Panc1 (cell line): ENCODE measurements at regions not wholly inside any gene's neighbourhood (a gene's known extent, or its start where the extent isn't known, plus 50 kb on each side); places are given as distances from the start of the nearest gene placed in this dataset.

ENCODE experiments used
- ATAC-seq: fragments of 200-7000 bp; cut with Tn5 transposase; 2 replicates; pipeline ENCODE4 v1.9.1; 2020; ENCODE audit warnings: mild to moderate bottlenecking, moderate library complexity
- BruUV-seq: library from RNA; stranded (reverse); fragments of 400-500 nt; replicated peaks from 2 replicates; lab custom pipeline; 2021; lab: Mats Ljungman, UMichigan
- CTCF ChIA-PET: fragments of 300-600 bp; sonication (Branson Sonifier 250); formaldehyde crosslinking; loops from one replicate; lab custom pipeline; 2022; ENCODE audit warnings: antibody characterized with exemption; lab: Charles Lee
- POLR2A ChIA-PET: fragments of 300-600 bp; sonication (Branson Sonifier 250); formaldehyde crosslinking; loops from one replicate; lab custom pipeline; 2022; ENCODE audit warnings: antibody characterized with exemption; lab: Charles Lee
- DNase-seq: peaks from one replicate; pipeline ENCODE4 v3.0.0-alpha.2; 2010; ENCODE audit warnings: low read depth, low spot score
- H3K27ac ChIP-seq: 2 replicates; pipeline ENCODE4 v1.5.1; 2011; ENCODE audit warnings: mild to moderate bottlenecking, low read length, inconsistent platforms
- H3K27me3 ChIP-seq: fragments of 200-500 bp; sonication (Bioruptor generic); 2 replicates; pipeline ENCODE4 v1.6.0; 2014; ENCODE audit warnings: low read length, inconsistent platforms; ENCODE audit not compliant: control insufficient read depth, insufficient read depth
- H3K36me3 ChIP-seq: fragments of 200-500 bp; sonication (Bioruptor generic); 2 replicates; pipeline ENCODE4 v1.5.1; 2014; ENCODE audit warnings: inconsistent platforms, mild to moderate bottlenecking, low read length, moderate library complexity; ENCODE audit not compliant: control insufficient read depth, insufficient read depth
- H3K4me1 ChIP-seq: 2 replicates; pipeline ENCODE4 v1.5.1; 2011; ENCODE audit warnings: inconsistent platforms, mild to moderate bottlenecking, low read length, moderate library complexity; ENCODE audit not compliant: control insufficient read depth, insufficient read depth
- H3K4me3 ChIP-seq, 2 experiments: 2 replicates each; pipeline ENCODE4 v1.5.1; 2011 to 2012; ENCODE audit warnings: low read depth in 2 of 2, low read length in 2 of 2, mild to moderate bottlenecking in 2 of 2, inconsistent platforms in 1 of 2, moderate library complexity in 1 of 2
- H3K9me3 ChIP-seq: fragments of 200-500 bp; sonication (Bioruptor generic); 2 replicates; pipeline ENCODE4 v1.5.1; 2014; ENCODE audit warnings: low read depth, mild to moderate bottlenecking, inconsistent platforms, low read length, moderate library complexity; ENCODE audit not compliant: control insufficient read depth, insufficient read depth
- POLR2AphosphoS5 ChIP-seq: IDR thresholded peaks from 2 replicates; pipeline ENCODE4 v1.6.1; 2012; ENCODE audit warnings: mild to moderate bottlenecking, low read depth, low read length, moderate library complexity
- SIN3A ChIP-seq: IDR thresholded peaks from 2 replicates; pipeline ENCODE4 v1.6.1; 2012; ENCODE audit warnings: low read depth, mild to moderate bottlenecking, low read length, moderate library complexity, borderline replicate concordance; ENCODE audit not compliant: insufficient read depth
- TCF7L2 ChIP-seq: IDR thresholded peaks from 2 replicates; pipeline ENCODE4 v1.6.1; 2011; ENCODE audit warnings: mild to moderate bottlenecking, low read depth, low read length, inconsistent platforms
- in situ Hi-C: cut with HindIII; loops from 2 replicates; pipeline ENCODE4 v1.10.0; 2016; ENCODE audit warnings: low sequenced_read_pairs, low pct_unique_long_range_greater_than_20kb
- intact Hi-C: fragments of 100-400 bp; cut with micrococcal nuclease; formaldehyde crosslinking; loops from one replicate; pipeline ENCODE4 v1.10.0; 2022; ENCODE audit not compliant: unreplicated experiment
- TF ChIP-seq, protein P1 (sequence below): fragments of 450-650 bp; IDR thresholded peaks from 2 replicates; pipeline ENCODE4 v1.5.1; 2017; ENCODE audit warnings: mild to moderate bottlenecking
- TF ChIP-seq, protein P2 (sequence below), 2 experiments: IDR thresholded peaks; 2 replicates each; pipeline ENCODE4 v1.6.1; 2011 to 2012; ENCODE audit warnings: low read depth in 2 of 2, control low read depth in 1 of 2, low read length in 1 of 2, mild to moderate bottlenecking in 1 of 2, moderate library complexity in 1 of 2; ENCODE audit not compliant: insufficient read depth in 1 of 2

DNA sequence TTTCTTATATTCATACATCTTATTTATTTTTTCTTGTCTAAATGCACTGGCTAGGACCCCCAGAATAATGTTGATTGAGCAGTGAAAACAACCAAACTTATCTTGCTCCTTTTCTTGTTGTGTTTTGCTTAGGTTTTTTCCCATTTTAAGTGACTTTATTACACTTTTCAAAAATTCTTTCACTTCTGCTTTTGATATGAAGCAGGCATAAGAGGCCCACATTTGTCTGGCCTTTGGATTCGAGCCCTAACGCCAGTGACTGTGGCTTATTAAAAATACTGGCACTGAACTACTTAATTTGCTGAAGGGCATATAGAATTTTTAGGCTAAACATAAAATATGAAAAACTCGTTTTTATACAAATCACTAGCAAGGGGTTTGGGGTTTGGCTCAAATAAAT lies 197.0 kb downstream of the ASB9 start:
- Histone ChIP-seq H3K4me1 (no peaks in the 10 kb centered on the region), H3K27me3 (no peaks in the 10 kb centered on the region), H3K9me3 (no peaks in the 10 kb centered on the region), H3K36me3 (no peaks in the 10 kb centered on the region), H3K4me3 (no peak overlapping the region), H3K27ac (no peak overlapping the region)
- intact Hi-C loops (no loop called here), in situ Hi-C loops (no loop called here)
- TF ChIP-seq POLR2AphosphoS5 (no peak), SIN3A (no peak), TCF7L2 (no peak)
- TF ChIP-seq, protein P1, sequence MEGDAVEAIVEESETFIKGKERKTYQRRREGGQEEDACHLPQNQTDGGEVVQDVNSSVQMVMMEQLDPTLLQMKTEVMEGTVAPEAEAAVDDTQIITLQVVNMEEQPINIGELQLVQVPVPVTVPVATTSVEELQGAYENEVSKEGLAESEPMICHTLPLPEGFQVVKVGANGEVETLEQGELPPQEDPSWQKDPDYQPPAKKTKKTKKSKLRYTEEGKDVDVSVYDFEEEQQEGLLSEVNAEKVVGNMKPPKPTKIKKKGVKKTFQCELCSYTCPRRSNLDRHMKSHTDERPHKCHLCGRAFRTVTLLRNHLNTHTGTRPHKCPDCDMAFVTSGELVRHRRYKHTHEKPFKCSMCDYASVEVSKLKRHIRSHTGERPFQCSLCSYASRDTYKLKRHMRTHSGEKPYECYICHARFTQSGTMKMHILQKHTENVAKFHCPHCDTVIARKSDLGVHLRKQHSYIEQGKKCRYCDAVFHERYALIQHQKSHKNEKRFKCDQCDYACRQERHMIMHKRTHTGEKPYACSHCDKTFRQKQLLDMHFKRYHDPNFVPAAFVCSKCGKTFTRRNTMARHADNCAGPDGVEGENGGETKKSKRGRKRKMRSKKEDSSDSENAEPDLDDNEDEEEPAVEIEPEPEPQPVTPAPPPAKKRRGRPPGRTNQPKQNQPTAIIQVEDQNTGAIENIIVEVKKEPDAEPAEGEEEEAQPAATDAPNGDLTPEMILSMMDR, result no peak
- TF ChIP-seq, protein P2, sequence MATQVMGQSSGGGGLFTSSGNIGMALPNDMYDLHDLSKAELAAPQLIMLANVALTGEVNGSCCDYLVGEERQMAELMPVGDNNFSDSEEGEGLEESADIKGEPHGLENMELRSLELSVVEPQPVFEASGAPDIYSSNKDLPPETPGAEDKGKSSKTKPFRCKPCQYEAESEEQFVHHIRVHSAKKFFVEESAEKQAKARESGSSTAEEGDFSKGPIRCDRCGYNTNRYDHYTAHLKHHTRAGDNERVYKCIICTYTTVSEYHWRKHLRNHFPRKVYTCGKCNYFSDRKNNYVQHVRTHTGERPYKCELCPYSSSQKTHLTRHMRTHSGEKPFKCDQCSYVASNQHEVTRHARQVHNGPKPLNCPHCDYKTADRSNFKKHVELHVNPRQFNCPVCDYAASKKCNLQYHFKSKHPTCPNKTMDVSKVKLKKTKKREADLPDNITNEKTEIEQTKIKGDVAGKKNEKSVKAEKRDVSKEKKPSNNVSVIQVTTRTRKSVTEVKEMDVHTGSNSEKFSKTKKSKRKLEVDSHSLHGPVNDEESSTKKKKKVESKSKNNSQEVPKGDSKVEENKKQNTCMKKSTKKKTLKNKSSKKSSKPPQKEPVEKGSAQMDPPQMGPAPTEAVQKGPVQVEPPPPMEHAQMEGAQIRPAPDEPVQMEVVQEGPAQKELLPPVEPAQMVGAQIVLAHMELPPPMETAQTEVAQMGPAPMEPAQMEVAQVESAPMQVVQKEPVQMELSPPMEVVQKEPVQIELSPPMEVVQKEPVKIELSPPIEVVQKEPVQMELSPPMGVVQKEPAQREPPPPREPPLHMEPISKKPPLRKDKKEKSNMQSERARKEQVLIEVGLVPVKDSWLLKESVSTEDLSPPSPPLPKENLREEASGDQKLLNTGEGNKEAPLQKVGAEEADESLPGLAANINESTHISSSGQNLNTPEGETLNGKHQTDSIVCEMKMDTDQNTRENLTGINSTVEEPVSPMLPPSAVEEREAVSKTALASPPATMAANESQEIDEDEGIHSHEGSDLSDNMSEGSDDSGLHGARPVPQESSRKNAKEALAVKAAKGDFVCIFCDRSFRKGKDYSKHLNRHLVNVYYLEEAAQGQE (IDR thresholded peaks at IDR 0.05; ENCODE audit: insufficient read depth in 1 of 2, low read depth in 2 of 2, low read length in 1 of 2), result no peak
- DNase-seq (no peak), ATAC-seq (no peak)
- CTCF ChIA-PET, result no interaction called here
- POLR2A ChIA-PET, result no interaction called here
- no TSS peak for BruUV-seq

DNA sequence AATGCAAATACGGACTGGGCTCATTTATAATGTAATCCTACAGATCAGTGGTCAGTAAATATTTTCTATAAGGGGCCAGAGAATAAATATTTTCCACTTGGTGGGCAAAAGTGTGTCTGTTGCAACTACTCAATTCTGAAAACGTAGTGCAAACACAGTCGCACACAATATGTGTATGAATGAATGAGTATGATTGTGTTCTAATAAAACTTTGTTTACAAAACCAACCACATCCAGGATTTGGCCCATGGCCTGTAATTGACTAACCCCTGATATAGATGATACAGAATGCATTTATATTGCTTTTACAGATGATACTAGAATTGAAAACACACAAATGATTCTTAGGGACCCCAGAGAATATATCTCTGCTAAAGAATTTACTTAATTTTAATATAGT lies 197.6 kb downstream of the ASB9 start:
- Histone ChIP-seq H3K9me3 (no peaks in the 10 kb centered on the region), H3K36me3 (no peaks in the 10 kb centered on the region), H3K27ac (no peak overlapping the region), H3K4me3 (no peak overlapping the region), H3K27me3 (no peaks in the 10 kb centered on the region), H3K4me1 (no peaks in the 10 kb centered on the region)
- ATAC-seq, result no peak
- POLR2A ChIA-PET, result no interaction called here
- TF ChIP-seq, protein P1, result no peak
- TF ChIP-seq, protein P2 (IDR thresholded peaks at IDR 0.05; ENCODE audit: insufficient read depth in 1 of 2, low read depth in 2 of 2, low read length in 1 of 2), result no peak
- TF ChIP-seq SIN3A (no peak), POLR2AphosphoS5 (no peak), TCF7L2 (no peak)
- intact Hi-C loops (no loop called here), in situ Hi-C loops (no loop called here)
- DNase-seq, result no peak
- BruUV-seq, result no TSS peak
- CTCF ChIA-PET, result no interaction called here
